ENCODE measurements at regions not wholly inside any gene's neighbourhood (a gene's known extent, or its start where the extent isn't known, plus 50 kb on each side); places are given as distances from the start of the nearest gene placed in this dataset.

GRCh38 chr5:117055517-117055916 is 480.9 kb upstream of the SEMA6A start:
- DNase-seq = no peak
- Histone ChIP-seq H2BK5ac (ENCODE audit: insufficient read length, low read length) (no peak overlapping the region), H3K9me3 (ENCODE audit: control insufficient read depth, low read depth, low read length) (no peaks in the 10 kb centered on the region), H2BK20ac (ENCODE audit: low read depth, low read length, poor library complexity, severe bottlenecking) (no peak overlapping the region), H2BK120ac (ENCODE audit: low read depth, low read length, poor library complexity, severe bottlenecking) (no peak overlapping the region), H4K20me1 (ENCODE audit: control insufficient read depth, insufficient read depth, insufficient read length) (no peaks in the 10 kb centered on the region), H4K8ac (replicated peaks; ENCODE audit: insufficient read length, low read depth, low read length) (no peak overlapping the region), H3K56ac (ENCODE audit: insufficient read length, low read depth, low read length) (no peak overlapping the region), H3K4ac (ENCODE audit: low read depth, low read length) (no peak overlapping the region), H3T11ph (ENCODE audit: low read length) (no peak overlapping the region), H3K14ac (ENCODE audit: insufficient read depth, low read length) (no peak overlapping the region), H3K23ac (ENCODE audit: insufficient read length, low read depth, low read length) (no peak overlapping the region), H2AK5ac (ENCODE audit: insufficient read length, low read length) (no peak overlapping the region), H3K79me1 (ENCODE audit: insufficient read depth, low read depth, low read length, poor library complexity, severe bottlenecking) (no peaks in the 10 kb centered on the region), H3K27ac (ENCODE audit: insufficient read length, low read depth, low read length) (no peak overlapping the region), H2AFZ (ENCODE audit: low read length) (no peak overlapping the region), H3K4me1 (ENCODE audit: insufficient read depth, low read length) (peaks cover 18% of the 10 kb centered on the region; the same call in 1 of the 2 replicates), H4K91ac (ENCODE audit: insufficient read length, low read depth, low read length) (no peak overlapping the region), H3K4me2 (ENCODE audit: insufficient read depth, insufficient read length, low read length) (no peak overlapping the region), H3K79me2 (ENCODE audit: insufficient read depth, low read length) (no peaks in the 10 kb centered on the region), H3K27me3 (ENCODE audit: insufficient read depth, low read length) (no peaks in the 10 kb centered on the region), H3K23me2 (ENCODE audit: insufficient read length, low read depth, low read length, poor library complexity, severe bottlenecking) (no peaks in the 10 kb centered on the region), H3K9ac (ENCODE audit: extremely low read depth, insufficient read length, low read length) (no peak overlapping the region), H3K18ac (ENCODE audit: insufficient read length, low read depth, low read length) (no peak overlapping the region), H2BK12ac (ENCODE audit: insufficient read length, low read depth, low read length) (no peak overlapping the region), H2BK15ac (ENCODE audit: low read depth, low read length) (no peak overlapping the region), H4K5ac (ENCODE audit: insufficient read length, low read depth, low read length) (no peak overlapping the region)
- no peak overlapping the region for H3K4me3 Mint-ChIP-seq
- no CpG with 5 or more reads among the region's 2 CpGs for whole genome bisulfite sequencing (ENCODE audit: extremely low coverage, insufficient read length, low lambda C conversion rate)
- H3K9me3 Mint-ChIP-seq = peaks cover 0 to 9% of the 10 kb centered on the region in 2 experiments; a peak in 3 of 5 replicates
- no peaks in the 10 kb centered on the region for H3K27me3 Mint-ChIP-seq (ENCODE audit: low read depth)
- H3K36me3 Mint-ChIP-seq (ENCODE audit: insufficient read depth in 1 of 3, low read depth in 3 of 3) = peaks cover 0 to 3% (median 2%) of the 10 kb centered on the region in 3 experiments; a peak in 5 of 7 replicates
- H3K27ac Mint-ChIP-seq = no peak overlapping the region
- H3K4me1 Mint-ChIP-seq = peaks cover 50 to 57% of the 10 kb centered on the region in 2 experiments
- TF ChIP-seq CTCF (conservative IDR thresholded peaks at IDR 0.05) = no peak
